CD8-positive, alpha-beta memory T cell (primary cell): ENCODE measurements at regions not wholly inside any gene's neighbourhood (a gene's known extent, or its start where the extent isn't known, plus 50 kb on each side); places are given as distances from the start of the nearest gene placed in this dataset.

Experiments
- CTCF ChIA-PET: fragments of 350-600 bp; sonication (Branson Sonifier 250); formaldehyde crosslinking; loops from one replicate; lab custom pipeline; 2021; ENCODE audit warnings: antibody characterized with exemption; lab: Charles Lee
- POLR2A ChIA-PET: fragments of 350-600 bp; sonication (Branson Sonifier 250); formaldehyde crosslinking; loops from one replicate; lab custom pipeline; 2021; ENCODE audit warnings: antibody characterized with exemption; lab: Charles Lee
- DNase-seq, 5 donors: peaks; one replicate each; pipeline versions ENCODE4 v3.0.0 to v3.0.0-alpha.2; 2020 to 2022; ENCODE audit warnings: mixed read lengths in 1 of 5
- H3K27ac ChIP-seq: one replicate; pipeline ENCODE4 v1.7.0; 2013; ENCODE audit warnings: low read depth, mild to moderate bottlenecking, low read length, moderate library complexity
- H3K27me3 ChIP-seq: 2 replicates; pipeline ENCODE4 v1.7.0; 2013; ENCODE audit warnings: low read length, mild to moderate bottlenecking; ENCODE audit not compliant: insufficient read depth, poor library complexity, severe bottlenecking
- H3K36me3 ChIP-seq: 2 replicates; pipeline ENCODE4 v1.7.0; 2013; ENCODE audit warnings: mild to moderate bottlenecking, low read length, moderate library complexity; ENCODE audit not compliant: insufficient read depth
- H3K4me1 ChIP-seq: 2 replicates; pipeline ENCODE4 v1.7.0; 2013; ENCODE audit warnings: mild to moderate bottlenecking, low read length, moderate library complexity; ENCODE audit not compliant: insufficient read depth
- H3K4me3 ChIP-seq: 2 replicates; pipeline ENCODE4 v1.7.0; 2013; ENCODE audit warnings: mild to moderate bottlenecking, low read length
- H3K9me3 ChIP-seq: 2 replicates; pipeline ENCODE4 v1.7.0; 2013; ENCODE audit warnings: mild to moderate bottlenecking, low read length
- H3K27ac Mint-ChIP-seq, 8 donors: one replicate each; pipeline ENCODE4 v1.8.0; 2020 to 2021; ENCODE audit warnings: mixed read lengths in 8 of 8, mild to moderate bottlenecking in 6 of 8, inconsistent platforms in 3 of 8, moderate library complexity in 3 of 8
- H3K27me3 Mint-ChIP-seq, 2 donors: one replicate each; pipeline ENCODE4 v1.8.0; 2020 to 2021; ENCODE audit warnings: mixed read lengths in 2 of 2, mild to moderate bottlenecking in 1 of 2, moderate library complexity in 1 of 2
- H3K36me3 Mint-ChIP-seq, 3 donors: one replicate each; pipeline ENCODE4 v1.8.0; 2020 to 2021; ENCODE audit warnings: mixed read lengths in 3 of 3, inconsistent platforms in 1 of 3, mild to moderate bottlenecking in 1 of 3
- H3K4me1 Mint-ChIP-seq, 3 donors: one replicate each; pipeline ENCODE4 v1.8.0; 2020 to 2021; ENCODE audit warnings: mixed read lengths in 3 of 3, inconsistent platforms in 1 of 3, mild to moderate bottlenecking in 1 of 3
- H3K4me3 Mint-ChIP-seq, 7 donors: one replicate each; pipeline ENCODE4 v1.8.0; 2020 to 2021; ENCODE audit warnings: mixed read lengths in 7 of 7, mild to moderate bottlenecking in 6 of 7, moderate library complexity in 4 of 7, inconsistent platforms in 2 of 7
- H3K9me3 Mint-ChIP-seq, 5 donors: one replicate each; pipeline ENCODE4 v1.8.0; 2020 to 2022; ENCODE audit warnings: mixed read lengths in 5 of 5, mild to moderate bottlenecking in 3 of 5, moderate library complexity in 2 of 5, inconsistent platforms in 1 of 5

DNA sequence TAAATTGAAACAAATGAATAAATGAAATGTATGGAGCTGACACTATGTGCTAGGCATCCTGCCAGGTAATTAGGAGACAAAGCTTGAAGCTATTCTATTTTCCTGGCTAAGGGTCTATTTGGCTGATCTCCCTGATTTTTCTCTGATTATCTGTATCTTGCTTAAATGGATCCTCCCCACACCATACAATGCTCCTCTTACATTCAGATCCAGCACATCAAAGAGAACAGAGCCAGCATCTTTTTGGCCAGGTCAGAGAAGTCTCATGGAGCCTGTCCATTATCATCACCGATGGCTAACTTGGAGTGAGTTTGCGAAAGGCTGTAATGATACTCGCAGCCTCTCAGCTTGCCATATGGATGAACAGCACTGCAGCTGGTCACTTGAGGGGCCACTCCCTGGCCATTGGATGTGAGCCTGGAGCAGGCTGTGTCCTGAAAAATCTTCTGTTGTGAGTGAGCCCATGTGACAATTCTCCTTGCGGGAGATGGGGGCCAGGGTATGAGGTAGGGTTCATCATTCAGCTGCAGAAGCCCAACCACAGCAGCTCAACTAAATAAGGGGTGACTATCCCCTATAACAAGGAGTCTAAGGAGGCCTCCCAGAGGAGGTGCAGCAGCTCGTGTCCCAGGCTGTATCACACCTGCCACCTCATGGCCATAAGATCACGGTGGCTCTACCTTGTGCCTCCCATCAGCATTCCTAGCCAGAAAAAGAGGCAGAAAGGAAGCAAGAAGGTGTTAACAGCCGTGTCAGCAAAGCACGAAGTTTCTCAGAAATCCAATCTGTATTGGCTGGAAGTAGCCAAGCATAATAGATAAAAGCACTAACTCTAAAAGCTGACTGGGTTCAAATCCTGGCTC is 69.3 kb upstream of the ST8SIA2 start:
- Mint-ChIP-seq H3K4me1 (no peaks in the 10 kb centered on the region), H3K36me3 (no peaks in the 10 kb centered on the region), H3K4me3 (no peak overlapping the region), H3K9me3 (no peaks in the 10 kb centered on the region), H3K27ac (no peak overlapping the region), H3K27me3 (peaks cover 6 to 10% of the 10 kb centered on the region in 2 donors)
- Histone ChIP-seq H3K4me1 (no peaks in the 10 kb centered on the region), H3K4me3 (no peak overlapping the region), H3K27me3 (no peaks in the 10 kb centered on the region), H3K27ac (no peak overlapping the region), H3K9me3 (no peaks in the 10 kb centered on the region), H3K36me3 (no peaks in the 10 kb centered on the region)
- ChIA-PET POLR2A (no interaction called here), CTCF (no interaction called here)
- DNase-seq = no peak

DNA sequence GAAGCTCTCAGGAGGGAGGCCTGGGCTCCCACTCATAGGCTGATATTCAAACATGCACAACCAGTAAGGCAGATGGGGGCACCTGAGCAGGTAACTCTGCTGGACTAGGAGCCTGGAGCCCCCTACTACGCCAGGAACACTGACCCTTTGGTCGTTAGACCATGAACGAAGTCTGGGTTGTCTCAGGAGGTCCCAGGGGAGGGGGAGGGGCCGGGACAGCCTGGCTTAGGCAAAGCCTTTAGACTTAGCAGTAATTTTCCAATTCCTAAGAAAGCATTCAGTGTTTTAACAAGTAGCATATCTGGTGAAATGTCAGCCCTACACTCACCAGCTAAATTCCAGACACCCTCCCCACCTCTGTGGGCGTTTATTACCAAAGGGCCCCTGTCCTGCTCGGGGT is 67.4 kb upstream of the ST8SIA2 start:
- Histone ChIP-seq H3K36me3 (no peaks in the 10 kb centered on the region), H3K4me3 (no peak overlapping the region), H3K27me3 (no peaks in the 10 kb centered on the region), H3K9me3 (no peaks in the 10 kb centered on the region), H3K4me1 (no peaks in the 10 kb centered on the region), H3K27ac (no peak overlapping the region)
- ChIA-PET POLR2A (no interaction called here), CTCF (no interaction called here)
- Mint-ChIP-seq H3K27me3 (peaks cover 7 to 8% of the 10 kb centered on the region in 2 donors), H3K9me3 (peaks cover 0 to 2% (median 0%) of the 10 kb centered on the region in 5 donors), H3K4me1 (no peaks in the 10 kb centered on the region), H3K27ac (no peak overlapping the region), H3K36me3 (no peaks in the 10 kb centered on the region), H3K4me3 (peak overlapping the region in 1 of 7 donors; percentile 62)
- DNase-seq = no peak

DNA sequence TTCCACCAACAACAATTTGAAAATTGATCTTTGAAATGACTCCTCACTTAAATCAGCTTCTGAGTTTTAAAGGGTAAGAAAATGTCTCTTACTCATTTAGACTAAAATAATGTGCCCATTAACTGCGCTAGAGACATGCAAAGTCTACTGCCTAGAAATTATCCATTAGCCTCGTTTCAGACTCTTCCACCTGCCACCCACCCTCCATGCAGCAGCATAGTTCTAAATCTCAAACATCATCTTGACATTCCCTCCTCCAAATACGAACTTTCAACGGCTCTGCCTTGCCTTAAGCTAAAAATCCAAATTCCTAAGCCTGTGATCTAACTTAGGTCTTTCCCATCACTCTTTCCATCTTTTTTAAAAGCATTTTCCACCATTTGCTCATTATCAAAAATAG is 66.6 kb upstream of the ST8SIA2 start:
- Mint-ChIP-seq H3K27ac (no peak overlapping the region), H3K4me1 (no peaks in the 10 kb centered on the region), H3K9me3 (peaks cover 0 to 4% (median 0%) of the 10 kb centered on the region in 5 donors), H3K36me3 (no peaks in the 10 kb centered on the region), H3K4me3 (no peak overlapping the region), H3K27me3 (peaks cover 5 to 7% of the 10 kb centered on the region in 2 donors)
- H3K4me3 ChIP-seq = no peak overlapping the region
- H3K27ac ChIP-seq = no peak overlapping the region
- H3K9me3 ChIP-seq = no peaks in the 10 kb centered on the region
- H3K27me3 ChIP-seq = no peaks in the 10 kb centered on the region
- POLR2A ChIA-PET = no interaction called here
- CTCF ChIA-PET = no interaction called here
- no peak for DNase-seq
- H3K36me3 ChIP-seq = no peaks in the 10 kb centered on the region
- no peaks in the 10 kb centered on the region for H3K4me1 ChIP-seq

DNA sequence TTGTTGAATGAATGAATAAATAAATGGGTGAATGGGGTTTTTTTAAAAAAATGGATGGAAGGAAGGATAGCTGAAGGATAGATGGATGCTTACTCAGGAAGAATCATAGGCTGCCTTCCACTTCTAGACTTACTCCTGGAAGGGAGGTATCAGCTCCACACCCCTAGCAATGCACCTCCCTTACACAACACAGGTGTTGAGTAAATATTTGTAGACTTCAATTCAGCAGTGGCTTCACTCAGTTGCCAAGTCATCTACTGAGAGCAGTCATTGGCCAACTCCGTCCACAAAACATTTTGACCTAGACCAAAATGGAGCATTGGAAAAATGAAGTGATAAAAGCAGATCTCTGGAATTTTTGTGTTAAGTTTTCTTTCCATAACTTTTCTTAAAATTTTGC is 65.5 kb upstream of the ST8SIA2 start:
- Mint-ChIP-seq H3K4me3 (no peak overlapping the region), H3K27ac (no peak overlapping the region), H3K4me1 (no peaks in the 10 kb centered on the region), H3K27me3 (peaks cover 6 to 12% of the 10 kb centered on the region in 2 donors), H3K9me3 (peaks cover 0 to 8% (median 0%) of the 10 kb centered on the region in 5 donors), H3K36me3 (no peaks in the 10 kb centered on the region)
- no peaks in the 10 kb centered on the region for H3K36me3 ChIP-seq
- DNase-seq = no peak
- no peaks in the 10 kb centered on the region for H3K4me1 ChIP-seq
- H3K27ac ChIP-seq = no peak overlapping the region
- CTCF ChIA-PET = interaction anchor here (1.3 kb wide), 1 partner anchor 31 kb away, joined by 3 read pairs; no protein-coding TSS in a partner anchor
- H3K27me3 ChIP-seq = no peaks in the 10 kb centered on the region
- H3K4me3 ChIP-seq = no peak overlapping the region
- POLR2A ChIA-PET = no interaction called here
- H3K9me3 ChIP-seq = no peaks in the 10 kb centered on the region

DNA sequence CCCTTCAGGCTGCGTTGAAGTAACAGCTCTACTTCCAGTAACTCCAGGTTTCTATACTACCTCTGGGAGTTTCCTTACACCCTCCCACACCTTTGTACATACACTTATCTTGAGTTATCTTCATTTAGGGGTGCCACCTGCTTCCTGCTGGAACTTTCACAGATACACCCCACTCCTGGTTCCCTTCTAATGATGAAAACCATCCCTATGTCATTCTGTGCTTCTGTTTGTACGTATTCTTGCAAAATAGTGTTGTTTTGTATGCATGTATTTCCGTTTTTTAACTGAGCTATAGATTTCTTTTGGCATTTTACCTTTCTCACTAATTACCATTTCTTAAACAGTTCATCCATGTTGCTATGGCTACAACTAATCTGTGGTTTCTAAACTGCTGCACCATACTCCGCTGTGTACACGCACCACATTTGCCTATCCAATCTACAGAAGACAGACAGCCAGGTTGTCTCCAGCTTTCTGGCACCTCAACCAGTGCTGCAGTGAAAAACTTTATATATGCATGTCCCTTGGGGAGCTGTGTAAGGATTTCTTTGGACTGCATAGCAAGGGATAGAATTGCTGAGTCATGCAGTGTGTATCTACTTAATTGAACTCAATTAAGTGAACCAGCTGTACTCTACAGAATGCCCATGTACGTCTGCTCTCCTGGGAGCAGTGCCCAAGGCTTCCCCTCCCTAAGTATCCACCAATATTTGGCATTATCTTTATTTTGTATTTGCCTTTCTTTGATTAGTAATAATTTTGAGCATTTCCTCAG is 61.4 kb upstream of the ST8SIA2 start:
- peaks cover 10 to 25% of the 10 kb centered on the region in 2 donors for H3K27me3 Mint-ChIP-seq

DNA sequence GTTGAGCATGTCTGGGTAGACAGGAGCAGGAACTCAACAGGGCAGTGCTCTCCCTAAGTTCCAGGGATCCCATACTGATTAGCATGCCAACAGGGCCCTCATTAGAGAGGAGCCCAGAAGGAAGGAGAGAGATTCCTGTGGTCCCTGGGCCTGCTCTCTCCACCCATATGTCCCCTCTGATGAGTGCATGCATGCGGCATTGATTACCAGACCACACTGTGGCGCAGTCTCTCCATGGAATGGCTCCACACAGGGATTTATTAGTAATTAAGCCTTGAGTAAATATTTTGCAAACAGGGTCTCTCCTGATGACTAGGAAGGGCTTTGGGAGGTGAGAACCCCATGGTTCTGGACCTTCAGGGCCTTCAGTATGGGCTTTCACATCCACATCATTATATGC is 60.0 kb upstream of the ST8SIA2 start:
- Histone ChIP-seq H3K27me3 (no peaks in the 10 kb centered on the region), H3K9me3 (no peaks in the 10 kb centered on the region), H3K36me3 (no peaks in the 10 kb centered on the region), H3K4me3 (no peak overlapping the region), H3K27ac (no peak overlapping the region), H3K4me1 (no peaks in the 10 kb centered on the region)
- Mint-ChIP-seq H3K9me3 (peaks cover 0 to 8% (median 0%) of the 10 kb centered on the region in 5 donors), H3K27me3 (peaks cover 10 to 31% of the 10 kb centered on the region in 2 donors), H3K4me3 (no peak overlapping the region), H3K36me3 (no peaks in the 10 kb centered on the region), H3K27ac (no peak overlapping the region), H3K4me1 (no peaks in the 10 kb centered on the region)
- ChIA-PET CTCF (no interaction called here), POLR2A (no interaction called here)
- no peak for DNase-seq

More for the DNA sequence above, 61.4 kb upstream of the ST8SIA2 start:
- Mint-ChIP-seq H3K9me3 (peaks cover 0 to 8% (median 0%) of the 10 kb centered on the region in 5 donors), H3K4me1 (no peaks in the 10 kb centered on the region), H3K4me3 (no peak overlapping the region), H3K36me3 (no peaks in the 10 kb centered on the region), H3K27ac (no peak overlapping the region)
- no peaks in the 10 kb centered on the region for H3K9me3 ChIP-seq
- H3K4me1 ChIP-seq = no peaks in the 10 kb centered on the region
- H3K36me3 ChIP-seq = no peaks in the 10 kb centered on the region
- ChIA-PET POLR2A (no interaction called here), CTCF (no interaction called here)
- H3K27me3 ChIP-seq = no peaks in the 10 kb centered on the region
- DNase-seq = no peak
- no peak overlapping the region for H3K27ac ChIP-seq
- no peak overlapping the region for H3K4me3 ChIP-seq

DNA sequence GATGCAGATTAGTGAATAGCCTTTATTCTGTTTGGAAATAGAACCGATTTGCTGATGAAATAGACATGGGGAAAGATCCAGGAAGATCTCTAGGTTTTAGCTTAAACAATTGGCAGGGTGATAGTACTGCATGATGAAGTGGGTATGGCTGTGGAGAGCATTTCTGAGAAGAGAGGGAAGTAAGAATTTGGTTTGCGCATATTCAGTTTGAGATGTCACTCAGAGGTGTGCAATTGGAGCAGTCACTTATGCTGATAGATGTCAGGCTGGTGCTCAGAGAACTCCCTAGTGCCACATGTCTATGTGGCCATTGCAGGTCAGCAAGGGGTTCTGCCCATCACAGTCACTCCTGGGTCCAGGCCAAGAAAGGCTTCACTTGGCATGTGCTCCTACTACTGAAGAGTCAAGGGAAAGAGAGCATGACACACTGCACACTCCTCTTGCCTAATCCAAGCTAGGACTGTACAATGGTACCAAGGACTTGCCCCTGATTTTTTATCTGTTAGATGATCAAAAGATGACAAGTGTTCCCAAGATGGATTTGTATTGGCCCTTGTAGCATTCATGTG is 57.2 kb upstream of the ST8SIA2 start:
- Histone ChIP-seq H3K27ac (no peak overlapping the region), H3K4me3 (no peak overlapping the region), H3K4me1 (no peaks in the 10 kb centered on the region), H3K9me3 (no peaks in the 10 kb centered on the region), H3K27me3 (no peaks in the 10 kb centered on the region), H3K36me3 (no peaks in the 10 kb centered on the region)
- no peaks in the 10 kb centered on the region for H3K4me1 Mint-ChIP-seq
- H3K36me3 Mint-ChIP-seq = no peaks in the 10 kb centered on the region
- no peak overlapping the region for H3K4me3 Mint-ChIP-seq
- peaks cover 10 to 35% of the 10 kb centered on the region in 2 donors for H3K27me3 Mint-ChIP-seq
- DNase-seq = no peak
- POLR2A ChIA-PET = no interaction called here
- CTCF ChIA-PET = no interaction called here
- H3K9me3 Mint-ChIP-seq = peaks cover 0 to 6% (median 0%) of the 10 kb centered on the region in 5 donors
- no peak overlapping the region for H3K27ac Mint-ChIP-seq

DNA sequence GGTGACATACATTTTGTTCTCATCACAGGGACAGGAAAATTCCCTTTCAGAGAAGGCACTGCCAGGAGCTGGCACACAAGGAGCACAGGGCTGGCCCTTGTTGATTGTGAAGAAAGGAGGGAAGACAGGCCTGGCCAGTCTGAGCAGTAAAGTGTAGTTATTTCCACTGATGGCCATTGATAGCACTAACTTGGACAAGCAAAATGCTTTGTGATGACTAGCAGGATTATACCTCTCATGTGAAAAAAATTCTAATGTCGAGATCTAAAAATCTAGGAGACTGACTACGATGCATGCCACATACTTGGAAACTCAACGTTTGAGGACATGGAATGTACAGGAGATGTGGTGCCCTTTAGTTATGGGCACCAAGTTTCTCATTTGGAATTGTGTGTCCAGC is 54.3 kb upstream of the ST8SIA2 start:
- Mint-ChIP-seq H3K27me3 (peaks cover 21 to 44% of the 10 kb centered on the region in 2 donors), H3K4me3 (no peak overlapping the region), H3K36me3 (no peaks in the 10 kb centered on the region), H3K9me3 (peaks cover 0 to 2% (median 0%) of the 10 kb centered on the region in 5 donors), H3K4me1 (no peaks in the 10 kb centered on the region), H3K27ac (no peak overlapping the region)
- no peak for DNase-seq
- Histone ChIP-seq H3K4me1 (no peaks in the 10 kb centered on the region), H3K9me3 (no peaks in the 10 kb centered on the region), H3K4me3 (no peak overlapping the region), H3K27me3 (no peaks in the 10 kb centered on the region), H3K27ac (no peak overlapping the region), H3K36me3 (no peaks in the 10 kb centered on the region)
- ChIA-PET CTCF (no interaction called here), POLR2A (no interaction called here)
